IMR-90 (cell line): ENCODE measurements at regions not wholly inside any gene's neighbourhood (a gene's known extent, or its start where the extent isn't known, plus 50 kb on each side); places are given as distances from the start of the nearest gene placed in this dataset.

Source experiments
- ATAC-seq: fragments of 200-7000 bp; cut with Tn5 transposase; 2 replicates; pipeline ENCODE4 v1.9.1; 2020; ENCODE audit warnings: low read depth, mild to moderate bottlenecking, moderate library complexity
- BruUV-seq: library from RNA; stranded (reverse); fragments of 400-500 nt; replicated peaks from 2 replicates; lab custom pipeline; 2021; lab: Mats Ljungman, UMichigan
- CTCF ChIA-PET: fragments of 300-600 bp; formaldehyde crosslinking; extraction: SDS; loops from one replicate; lab custom pipeline; 2021; ENCODE audit warnings: antibody characterized with exemption; lab: Yijun Ruan, JAX
- POLR2A ChIA-PET: fragments of 300-600 bp; sonication (Branson Sonifier 250); formaldehyde crosslinking; loops from one replicate; lab custom pipeline; 2022; ENCODE audit warnings: antibody characterized with exemption; ENCODE audit not compliant: unreplicated experiment; lab: Charles Lee
- DNase-seq: peaks from one replicate; pipeline ENCODE4 v3.0.0; 2013
- H2AFZ ChIP-seq: replicated peaks from 2 replicates; pipeline ENCODE3; 2013; ENCODE audit warnings: low read length, mild to moderate bottlenecking; ENCODE audit not compliant: poor library complexity
- H2AK5ac ChIP-seq: 2 replicates; pipeline ENCODE4 v1.6.1; 2013; ENCODE audit warnings: low read depth, low read length, inconsistent platforms
- H2AK9ac ChIP-seq: replicated peaks from 2 replicates; pipeline ENCODE3; 2013; ENCODE audit warnings: mild to moderate bottlenecking, low read depth, low read length, moderate library complexity; ENCODE audit not compliant: poor library complexity
- H2BK120ac ChIP-seq: 2 replicates; pipeline ENCODE4 v1.6.1; 2013; ENCODE audit warnings: low read depth, low read length, inconsistent platforms
- H2BK15ac ChIP-seq: 3 replicates; pipeline ENCODE4 v1.6.1; 2013; ENCODE audit warnings: low read depth, low read length, inconsistent platforms
- H2BK20ac ChIP-seq: 2 replicates; pipeline ENCODE4 v1.6.1; 2013; ENCODE audit warnings: low read depth, mild to moderate bottlenecking, inconsistent platforms, low read length, moderate library complexity
- H2BK5ac ChIP-seq: 2 replicates; pipeline ENCODE4 v1.6.1; 2013; ENCODE audit warnings: mild to moderate bottlenecking, low read depth, low read length, inconsistent platforms; ENCODE audit not compliant: poor library complexity, severe bottlenecking
- H3K14ac ChIP-seq: replicated peaks from 2 replicates; pipeline ENCODE4 v1.6.1; 2013; ENCODE audit warnings: low read depth, low read length, inconsistent platforms
- H3K18ac ChIP-seq: 2 replicates; pipeline ENCODE4 v1.6.1; 2013; ENCODE audit warnings: low read depth, low read length, control low read depth
- H3K23ac ChIP-seq: 2 replicates; pipeline ENCODE4 v1.6.1; 2013; ENCODE audit warnings: low read depth, low read length, inconsistent platforms
- H3K27ac ChIP-seq: 2 replicates; pipeline ENCODE4 v1.5.1; 2013; ENCODE audit warnings: mild to moderate bottlenecking, control low read depth, low read length; ENCODE audit not compliant: insufficient read depth
- H3K27me3 ChIP-seq: 2 replicates; pipeline ENCODE4 v1.6.1; 2013; ENCODE audit warnings: low read length; ENCODE audit not compliant: control insufficient read depth, insufficient read depth
- H3K36me3 ChIP-seq: 2 replicates; pipeline ENCODE4 v1.6.1; 2013; ENCODE audit warnings: low read length, mixed read lengths; ENCODE audit not compliant: control insufficient read depth, insufficient read depth
- H3K4ac ChIP-seq: 2 replicates; pipeline ENCODE4 v1.6.1; 2013; ENCODE audit warnings: low read depth, low read length, inconsistent platforms
- H3K4me1 ChIP-seq: 2 replicates; pipeline ENCODE4 v1.6.1; 2013; ENCODE audit warnings: low read length, mixed read lengths; ENCODE audit not compliant: control insufficient read depth, insufficient read depth
- H3K4me2 ChIP-seq: 2 replicates; pipeline ENCODE4 v1.6.1; 2013; ENCODE audit warnings: low read depth, mild to moderate bottlenecking, control low read depth, low read length, moderate library complexity
- H3K4me3 ChIP-seq: 2 replicates; pipeline ENCODE4 v1.5.1; 2013; ENCODE audit warnings: low read depth, mild to moderate bottlenecking, control low read depth, low read length, moderate library complexity; ENCODE audit not compliant: insufficient read depth
- H3K56ac ChIP-seq: 2 replicates; pipeline ENCODE4 v1.6.1; 2013; ENCODE audit warnings: low read length, inconsistent platforms; ENCODE audit not compliant: insufficient read depth; ENCODE audit errors: extremely low read depth
- H3K79me1 ChIP-seq, 2 experiments: 2 replicates each; pipeline ENCODE4 v1.6.1; 2013; ENCODE audit warnings: low read length in 2 of 2, inconsistent platforms in 1 of 2, low read depth in 1 of 2
- H3K9ac ChIP-seq: 2 replicates; pipeline ENCODE4 v1.6.1; 2013; ENCODE audit warnings: low read depth, low read length, control low read depth
- H3K9me1 ChIP-seq: 2 replicates; pipeline ENCODE4 v1.6.1; 2013; ENCODE audit warnings: low read length, inconsistent platforms; ENCODE audit not compliant: insufficient read depth
- H3K9me3 ChIP-seq: 2 replicates; pipeline ENCODE4 v1.6.1; 2013; ENCODE audit warnings: low read length; ENCODE audit not compliant: control insufficient read depth, insufficient read depth
- H4K20me1 ChIP-seq: 2 replicates; pipeline ENCODE4 v1.6.1; 2013; ENCODE audit warnings: low read length, inconsistent platforms; ENCODE audit not compliant: insufficient read depth
- H4K5ac ChIP-seq: 2 replicates; pipeline ENCODE4 v1.6.1; 2013; ENCODE audit warnings: mild to moderate bottlenecking, low read depth, low read length, control low read depth
- H4K8ac ChIP-seq, 2 experiments: 2 replicates each; pipeline ENCODE4 v1.6.1; 2013; ENCODE audit warnings: low read depth in 2 of 2, low read length in 2 of 2, control low read depth in 1 of 2, inconsistent platforms in 1 of 2
- H4K91ac ChIP-seq: 2 replicates; pipeline ENCODE4 v1.6.1; 2013; ENCODE audit warnings: low read depth, low read length, inconsistent platforms; ENCODE audit not compliant: insufficient read depth
- FOS ChIP-seq: fragments of 150-350 bp; IDR thresholded peaks from 2 replicates; pipeline ENCODE4 v1.6.1; 2016; ENCODE audit warnings: low read depth, low read length
- WGBS, 2 experiments: methylation state at CpG; one replicate each; pipeline versions ENCODE4 v1.1.5 to v1.1.7; 2013; ENCODE audit warnings: missing lambda C conversion rate in 2 of 2; ENCODE audit not compliant: insufficient read length in 1 of 2; ENCODE audit errors: extremely low coverage in 2 of 2; 5-methylcytosine and 5-hydroxymethylcytosine counted together
- dilution Hi-C: fragments of 300-500 bp; cut with HindIII; formaldehyde crosslinking; loops from one replicate; pipeline ENCODE4 v1.14.3; 2018; ENCODE audit warnings: low sequenced_read_pairs; ENCODE audit not compliant: unreplicated experiment
- in situ Hi-C: fragments of 300-500 bp; cut with MboI; formaldehyde crosslinking; loops from 3 replicates; pipeline ENCODE4 v1.14.3; 2019; ENCODE audit warnings: low sequenced_read_pairs, inconsistent platforms, mixed read lengths
- intact Hi-C: fragments of 100-400 bp; cut with micrococcal nuclease; formaldehyde crosslinking; loops from 2 replicates; pipeline ENCODE4 v1.10.0; 2022

DNA sequence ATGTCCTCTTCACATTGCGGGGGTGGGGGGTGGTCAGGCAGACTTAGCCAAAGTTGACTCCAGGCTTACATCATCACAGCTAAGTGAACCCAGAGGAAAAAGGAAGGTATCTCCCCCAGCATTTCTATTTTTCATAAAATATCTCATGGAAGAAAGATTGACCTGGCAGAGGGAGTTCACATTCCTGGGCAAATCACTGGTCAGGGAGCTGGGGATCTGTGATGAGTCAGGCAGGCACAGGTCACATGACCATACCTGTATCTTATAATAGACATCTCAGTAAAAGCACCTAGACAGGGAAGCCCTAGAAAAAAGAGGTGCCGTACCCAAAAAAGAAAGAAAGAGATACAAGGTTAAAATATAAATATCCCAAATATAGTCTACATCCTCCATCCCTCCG lies 57.3 kb upstream of the WWC1 start:
- no peaks in the 10 kb centered on the region for H3K36me3 ChIP-seq
- no peak overlapping the region for H3K14ac ChIP-seq
- H4K20me1 ChIP-seq: no peaks in the 10 kb centered on the region
- dilution Hi-C loops: no loop called here
- no peak overlapping the region for H2BK20ac ChIP-seq
- H3K56ac ChIP-seq: no peak overlapping the region
- no peak overlapping the region for H2BK5ac ChIP-seq
- H3K9ac ChIP-seq: no peak overlapping the region
- H3K4me1 ChIP-seq: no peaks in the 10 kb centered on the region
- H3K4ac ChIP-seq: no peak overlapping the region
- TF ChIP-seq FOS: no peak
- no peak overlapping the region for H2AFZ ChIP-seq
- CTCF ChIA-PET: no interaction called here
- no peak overlapping the region for H3K4me3 ChIP-seq
- ATAC-seq (no peak), DNase-seq (no peak)
- no peaks in the 10 kb centered on the region for H3K79me1 ChIP-seq
- H4K8ac ChIP-seq: no peak overlapping the region
- no peak overlapping the region for H2BK120ac ChIP-seq
- BruUV-seq: no TSS peak
- no peak overlapping the region for H3K18ac ChIP-seq
- no peak overlapping the region for H3K4me2 ChIP-seq
- H3K27me3 ChIP-seq: no peaks in the 10 kb centered on the region
- WGBS, 2 experiments: no CpG with 5 or more reads among the region's 3 CpGs
- POLR2A ChIA-PET: no interaction called here
- H2AK5ac ChIP-seq: no peak overlapping the region
- no peak overlapping the region for H3K23ac ChIP-seq
- H3K27ac ChIP-seq: no peak overlapping the region
- in situ Hi-C loops: no loop called here
- H4K5ac ChIP-seq: no peak overlapping the region
- intact Hi-C loops: no loop called here
- H4K91ac ChIP-seq: no peak overlapping the region
- H3K9me3 ChIP-seq: no peaks in the 10 kb centered on the region
- no peaks in the 10 kb centered on the region for H3K9me1 ChIP-seq
- no peak overlapping the region for H2BK15ac ChIP-seq
- H2AK9ac ChIP-seq: no peak overlapping the region
